Vagina (tissue), 2 donors: ENCODE measurements at regions not wholly inside any gene's neighbourhood (a gene's known extent, or its start where the extent isn't known, plus 50 kb on each side); places are given as distances from the start of the nearest gene placed in this dataset.

Source experiments
- CTCF ChIP-seq, 3 experiments: fragments of 450-650 bp in 2 of 3; fragments of 200-600 bp in 1 of 3; sonication (generic) in 1 of 3; IDR thresholded peaks; one replicate each; pipeline ENCODE4 v1.5.1; 2017 to 2019; ENCODE audit warnings: antibody characterized with exemption in 3 of 3, mild to moderate bottlenecking in 2 of 3, moderate library complexity in 2 of 3
- POLR2A ChIP-seq, 2 donors: fragments of 450-650 bp; IDR thresholded peaks; one replicate each; pipeline ENCODE4 v1.6.1; 2017; ENCODE audit warnings: antibody characterized with exemption in 2 of 2, mild to moderate bottlenecking in 2 of 2, moderate library complexity in 2 of 2
- POLR2AphosphoS5 ChIP-seq, 2 donors: sonication (generic); formaldehyde crosslinking; IDR thresholded peaks; one replicate each; pipeline ENCODE4 v1.9.0; 2017; ENCODE audit warnings: antibody characterized with exemption in 2 of 2, mild to moderate bottlenecking in 2 of 2, low read depth in 1 of 2; ENCODE audit not compliant: insufficient read depth in 1 of 2

GRCh38 chr17:33356266-33356665 is 63.2 kb upstream of the ASIC2 start:
- TF ChIP-seq POLR2A (IDR thresholded peaks at IDR 0.05), result no peak
- no peak for TF ChIP-seq CTCF (IDR thresholded peaks at IDR 0.05)
- no peak for TF ChIP-seq POLR2AphosphoS5 (IDR thresholded peaks at IDR 0.05; ENCODE audit: insufficient read depth in 1 of 2, low read depth in 1 of 2)
